ENCODE measurements at regions not wholly inside any gene's neighbourhood (a gene's known extent, or its start where the extent isn't known, plus 50 kb on each side); places are given as distances from the start of the nearest gene placed in this dataset.

- intact Hi-C loops (cut with micrococcal nuclease) = no loop called here
Observed at GRCh38 chr18:27899893-27900292, 277.0 kb downstream of the CDH2 start.

GRCh38 chr18:27894746-27895145 lies 282.2 kb downstream of the CDH2 start:
- intact Hi-C loops (cut with micrococcal nuclease) = no loop called here

- intact Hi-C loops (cut with micrococcal nuclease) = no loop called here
Observed at GRCh38 chr18:27887711-27888495, 289.0 kb downstream of the CDH2 start.

- intact Hi-C loops (cut with micrococcal nuclease) = no loop called here
Observed at GRCh38 chr18:27887287-27887686, 289.6 kb downstream of the CDH2 start.

- intact Hi-C loops (cut with micrococcal nuclease) = no loop called here
Observed at GRCh38 chr18:27879540-27879939, 297.4 kb downstream of the CDH2 start.

- intact Hi-C loops (cut with micrococcal nuclease) = no loop called here
Observed at GRCh38 chr18:27871726-27872125, 305.2 kb downstream of the CDH2 start.

- intact Hi-C loops (cut with micrococcal nuclease) = no loop called here
Observed at GRCh38 chr18:27869735-27870134, 307.2 kb downstream of the CDH2 start.

GRCh38 chr18:27865431-27865830 lies 311.5 kb downstream of the CDH2 start:
- intact Hi-C loops (cut with micrococcal nuclease) = no loop called here

GRCh38 chr18:27863780-27864430 lies 313.0 kb downstream of the CDH2 start:
- intact Hi-C loops (cut with micrococcal nuclease) = no loop called here

- intact Hi-C loops (cut with micrococcal nuclease) = no loop called here
Observed at GRCh38 chr18:27862041-27862682, 314.8 kb downstream of the CDH2 start.

- intact Hi-C loops (cut with micrococcal nuclease) = no loop called here
Observed at GRCh38 chr18:27861539-27861938, 315.4 kb downstream of the CDH2 start.

- intact Hi-C loops (cut with micrococcal nuclease) = no loop called here
Observed at GRCh38 chr18:27860701-27861107, 316.2 kb downstream of the CDH2 start.

GRCh38 chr18:27860011-27860410 lies 316.9 kb downstream of the CDH2 start:
- intact Hi-C loops (cut with micrococcal nuclease) = no loop called here

- intact Hi-C loops (cut with micrococcal nuclease) = loop anchor here (2.0 kb wide), 1 partner anchor 1742 kb away; no protein-coding TSS in a partner anchor
Observed at GRCh38 chr18:27856820-27857219, 320.1 kb downstream of the CDH2 start.

GRCh38 chr18:27855486-27855885 lies 321.4 kb downstream of the CDH2 start:
- intact Hi-C loops (cut with micrococcal nuclease) = no loop called here

GRCh38 chr18:27854631-27855030 lies 322.3 kb downstream of the CDH2 start:
- intact Hi-C loops (cut with micrococcal nuclease) = no loop called here

GRCh38 chr18:27848336-27848735 lies 328.6 kb downstream of the CDH2 start:
- intact Hi-C loops (cut with micrococcal nuclease) = no loop called here

GRCh38 chr18:27847412-27847811 lies 329.5 kb downstream of the CDH2 start:
- intact Hi-C loops (cut with micrococcal nuclease) = no loop called here

GRCh38 chr18:27845897-27846296 lies 331.0 kb downstream of the CDH2 start:
- intact Hi-C loops (cut with micrococcal nuclease) = no loop called here

GRCh38 chr18:27843783-27844777 lies 332.9 kb downstream of the CDH2 start:
- intact Hi-C loops (cut with micrococcal nuclease) = no loop called here

GRCh38 chr18:27839141-27839540 lies 337.8 kb downstream of the CDH2 start:
- intact Hi-C loops (cut with micrococcal nuclease) = no loop called here

Data from T-helper 1 cell treated with Interleukin-12 subunit alpha and Interleukin-12 subunit beta and Interleukin-4 antibody, amounts not matched to agents 30 ng/mL and 1 ng/mL, for 36 hours (primary cell).